ENCODE measurements at regions not wholly inside any gene's neighbourhood (a gene's known extent, or its start where the extent isn't known, plus 50 kb on each side); places are given as distances from the start of the nearest gene placed in this dataset.
"Not testable (repeated sequence)": the region's sequence is repeated elsewhere in the genome, so short reads cannot be mapped to it uniquely, and the experiment has no call there.

- no peak for DNase-seq
These were observed 724.6 kb upstream of the NRP1 start for GRCh38 chr10:34058845-34059614.

- not testable (repeated sequence) for DNase-seq
These were observed 721.0 kb upstream of the NRP1 start for GRCh38 chr10:34055410-34055985.

GRCh38 chr10:34049887-34050286 is 715.4 kb upstream of the NRP1 start:
- DNase-seq: no peak

- no peak for DNase-seq
These were observed 715.0 kb upstream of the NRP1 start for GRCh38 chr10:34049469-34049868.

GRCh38 chr10:34047389-34047788 is 712.9 kb upstream of the NRP1 start:
- no peak for DNase-seq

GRCh38 chr10:34046506-34047034 is 712.1 kb upstream of the NRP1 start:
- no peak for DNase-seq

GRCh38 chr10:34045571-34046190 is 711.2 kb upstream of the NRP1 start:
- no peak for DNase-seq

GRCh38 chr10:34041871-34042270 is 707.4 kb upstream of the NRP1 start:
- no peak for DNase-seq

- DNase-seq: no peak
These were observed 703.0 kb upstream of the NRP1 start for GRCh38 chr10:34037499-34037898.

- not testable (repeated sequence) for DNase-seq
These were observed 700.8 kb upstream of the NRP1 start for GRCh38 chr10:34035241-34035790.

GRCh38 chr10:34033078-34033477 is 698.6 kb upstream of the NRP1 start:
- DNase-seq: no peak

- no peak for DNase-seq
These were observed 698.1 kb upstream of the NRP1 start for GRCh38 chr10:34032564-34032963.

- DNase-seq: no peak
These were observed 696.9 kb upstream of the NRP1 start for GRCh38 chr10:34031400-34031799.

GRCh38 chr10:34029455-34029854 is 695.0 kb upstream of the NRP1 start:
- DNase-seq: no peak

GRCh38 chr10:34028936-34029335 is 694.5 kb upstream of the NRP1 start:
- DNase-seq: no peak

- no peak for DNase-seq
These were observed 690.4 kb upstream of the NRP1 start for GRCh38 chr10:34024693-34025425.

- DNase-seq: no peak
These were observed 689.8 kb upstream of the NRP1 start for GRCh38 chr10:34024282-34024681.

- DNase-seq: no peak
These were observed 687.7 kb upstream of the NRP1 start for GRCh38 chr10:34022195-34022594.

- no peak for DNase-seq
These were observed 684.3 kb upstream of the NRP1 start for GRCh38 chr10:34018784-34019183.

- DNase-seq: no peak
These were observed 683.7 kb upstream of the NRP1 start for GRCh38 chr10:34018129-34018528.

GRCh38 chr10:34017281-34017680 is 682.8 kb upstream of the NRP1 start:
- no peak for DNase-seq

GRCh38 chr10:34016576-34016975 is 682.1 kb upstream of the NRP1 start:
- DNase-seq: no peak

- DNase-seq: no peak
These were observed 681.2 kb upstream of the NRP1 start for GRCh38 chr10:34015700-34016099.

Measured in NCI-H2029 (cell line).